ENCODE measurements at regions not wholly inside any gene's neighbourhood (a gene's known extent, or its start where the extent isn't known, plus 50 kb on each side); places are given as distances from the start of the nearest gene placed in this dataset.

- TF ChIP-seq POLR2A (IDR thresholded peaks at IDR 0.05) (no peak), CTCF (IDR thresholded peaks at IDR 0.05) (no peak)
Measured at GRCh38 chr12:46942579-46942978, 116.8 kb upstream of the SLC38A4 start.

Data from testis (tissue), 2 donors.